Body of pancreas (tissue), 4 donors: ENCODE measurements at regions not wholly inside any gene's neighbourhood (a gene's known extent, or its start where the extent isn't known, plus 50 kb on each side); places are given as distances from the start of the nearest gene placed in this dataset.

Experiments
- ATAC-seq: fragments of 150-250 bp; one replicate; pipeline ENCODE4 v1.9.1; 2016
- DNase-seq, 4 donors: peaks; one replicate each; pipeline ENCODE4 v3.0.0-alpha.2; 2019
- H3K27ac ChIP-seq, 4 donors: fragments of 200-600 bp; sonication (generic); 1 replicate in 3 of 4; 2 replicates in 1 of 4; pipeline versions ENCODE4 v1.5.1 to v1.6.1; 2016 to 2019; ENCODE audit warnings: mild to moderate bottlenecking in 1 of 4, mixed read lengths in 1 of 4, moderate library complexity in 1 of 4
- H3K27me3 ChIP-seq, 2 donors: fragments of 200-600 bp; sonication (generic); one replicate each; pipeline ENCODE4 v1.6.0; 2016; ENCODE audit warnings: mild to moderate bottlenecking in 1 of 2
- H3K36me3 ChIP-seq, 2 donors: fragments of 200-600 bp; sonication (generic); replicated peaks in 1 of 2; 2 replicates each; pipeline ENCODE4 v1.5.1; 2016; ENCODE audit warnings: low read depth in 2 of 2; ENCODE audit not compliant: insufficient read depth in 1 of 2
- H3K4me1 ChIP-seq: fragments of 200-600 bp; sonication (generic); one replicate; pipeline ENCODE4 v1.6.0; 2016
- H3K4me3 ChIP-seq, 2 donors: fragments of 200-600 bp; sonication (generic); 1 replicate in 1 of 2; 2 replicates in 1 of 2; pipeline ENCODE4 v1.5.1; 2016 to 2019
- H3K9me3 ChIP-seq, 3 donors: fragments of 200-600 bp; sonication (generic); 1 replicate in 2 of 3; 2 replicates in 1 of 3; pipeline ENCODE4 v1.5.1; 2016
- CTCF ChIP-seq, 7 experiments: fragments of 450-650 bp in 4 of 7; fragments of 200-600 bp in 3 of 7; sonication (generic) in 3 of 7; IDR thresholded peaks; one replicate each; pipeline ENCODE4 v1.5.1; 2016 to 2019; ENCODE audit warnings: antibody characterized with exemption in 7 of 7
- POLR2A ChIP-seq, 3 donors: fragments of 450-650 bp; IDR thresholded peaks; one replicate each; pipeline ENCODE4 v1.6.1; 2016; ENCODE audit warnings: antibody characterized with exemption in 3 of 3, mild to moderate bottlenecking in 2 of 3
- WGBS, 2 donors: methylation state at CpG; one replicate each; pipeline ENCODE4 v1.1.5; 2017; 5-methylcytosine and 5-hydroxymethylcytosine counted together
- intact Hi-C: fragments of 100-400 bp; cut with DNase I; formaldehyde crosslinking; loops from one replicate; pipeline ENCODE4 v1.15.1; 2023

- no peak for TF ChIP-seq POLR2A (IDR thresholded peaks at IDR 0.05)
- no peak for TF ChIP-seq CTCF (IDR thresholded peaks at IDR 0.05)
- DNase-seq (no peak), ATAC-seq (no peak)
- Histone ChIP-seq H3K27ac (no peak overlapping the region), H3K27me3 (no peaks in the 10 kb centered on the region), H3K9me3 (no peaks in the 10 kb centered on the region), H3K4me1 (no peaks in the 10 kb centered on the region), H3K36me3 (no peaks in the 10 kb centered on the region), H3K4me3 (no peak overlapping the region)
- intact Hi-C loops, result loop anchor here (5.0 kb wide), 1 partner anchor 418 kb away; no protein-coding TSS in a partner anchor
- WGBS, 2 donors, result 22 to 23% methylated on average over 3 of the region's 3 CpGs
Measured at GRCh38 chr6:56904068-56904467, 50.8 kb upstream of the BEND6 start.

- WGBS, 2 donors, result 19 to 25% methylated on average over 6 of the region's 6 CpGs
- intact Hi-C loops, result loop anchor here (5.0 kb wide), 1 partner anchor 419 kb away; no protein-coding TSS in a partner anchor
- no peak for ATAC-seq
- Histone ChIP-seq H3K36me3 (no peaks in the 10 kb centered on the region), H3K4me1 (no peaks in the 10 kb centered on the region), H3K27me3 (no peaks in the 10 kb centered on the region), H3K9me3 (no peaks in the 10 kb centered on the region), H3K27ac (no peak overlapping the region), H3K4me3 (no peak overlapping the region)
- TF ChIP-seq POLR2A (IDR thresholded peaks at IDR 0.05) (no peak), CTCF (IDR thresholded peaks at IDR 0.05) (peak; percentile 57 to 87 (median 63))
- DNase-seq, result peak in 1 of 4 donors; percentile 10
Measured at GRCh38 chr6:56902641-56903464, 52.1 kb upstream of the BEND6 start.

GRCh38 chr6:56900784-56901183 is 54.1 kb upstream of the BEND6 start:
- no peaks in the 10 kb centered on the region for H3K4me1 ChIP-seq
- H3K27me3 ChIP-seq, result no peaks in the 10 kb centered on the region
- H3K36me3 ChIP-seq, result no peaks in the 10 kb centered on the region
- 61 to 64% methylated on average over 5 of the region's 5 CpGs for WGBS, 2 donors
- DNase-seq (no peak), ATAC-seq (no peak)
- intact Hi-C loops, result loop anchor here (5.0 kb wide), 1 partner anchor 422 kb away; no protein-coding TSS in a partner anchor
- TF ChIP-seq POLR2A (IDR thresholded peaks at IDR 0.05), result no peak
- TF ChIP-seq CTCF (IDR thresholded peaks at IDR 0.05), result no peak
- H3K9me3 ChIP-seq, result no peaks in the 10 kb centered on the region
- no peak overlapping the region for H3K4me3 ChIP-seq
- no peak overlapping the region for H3K27ac ChIP-seq

- intact Hi-C loops, result loop anchor here (5.0 kb wide), 1 partner anchor 423 kb away; no protein-coding TSS in a partner anchor
- TF ChIP-seq POLR2A (IDR thresholded peaks at IDR 0.05) (no peak), CTCF (IDR thresholded peaks at IDR 0.05) (no peak)
- Histone ChIP-seq H3K27ac (no peak overlapping the region), H3K36me3 (no peaks in the 10 kb centered on the region), H3K4me1 (no peaks in the 10 kb centered on the region), H3K27me3 (no peaks in the 10 kb centered on the region), H3K9me3 (no peaks in the 10 kb centered on the region), H3K4me3 (no peak overlapping the region)
- DNase-seq, result no peak
- no peak for ATAC-seq
- 61 to 66% methylated on average over 2 of the region's 2 CpGs for WGBS, 2 donors
Measured at GRCh38 chr6:56899753-56900152, 55.2 kb upstream of the BEND6 start.
